GM12878 (cell line): ENCODE measurements at regions not wholly inside any gene's neighbourhood (a gene's known extent, or its start where the extent isn't known, plus 50 kb on each side); places are given as distances from the start of the nearest gene placed in this dataset.

Experiments used
- BRCA1 ChIP-seq: IDR thresholded peaks from 2 replicates; pipeline ENCODE4 v1.6.1; 2011; ENCODE audit warnings: low read depth, low read length, improper control_type of control experiment
- GATAD2B ChIP-seq: fragments of 450-650 bp; conservative IDR thresholded peaks from 2 replicates; pipeline ENCODE4 v1.6.1; 2017; ENCODE audit warnings: low read depth, mild to moderate bottlenecking, moderate library complexity
- POLR2AphosphoS5 ChIP-seq: IDR thresholded peaks from 2 replicates; pipeline ENCODE4 v1.6.1; 2011; ENCODE audit warnings: mild to moderate bottlenecking, low read length, inconsistent platforms

DNA sequence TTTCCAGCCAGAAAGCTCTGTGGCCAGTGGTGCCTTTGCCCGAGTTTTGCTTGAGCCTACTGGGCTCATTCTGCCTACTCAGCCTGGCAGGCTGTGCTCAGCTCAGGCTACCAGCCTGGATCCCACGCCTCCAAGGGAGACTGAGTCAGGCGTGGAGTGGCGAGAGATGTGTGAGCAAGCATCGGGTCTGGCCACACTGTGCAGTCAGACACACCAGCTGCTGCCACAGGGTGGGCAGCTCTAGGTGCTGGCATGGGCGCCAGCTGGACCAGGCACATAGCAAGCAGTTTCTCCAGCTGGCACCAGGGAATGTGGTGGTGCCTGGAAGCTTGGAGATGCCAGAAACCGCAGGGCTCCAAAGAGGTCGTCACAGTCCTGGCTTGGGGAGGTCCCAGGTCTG, 498.5 kb upstream of the CNTN4 start:
- no peak for TF ChIP-seq POLR2AphosphoS5
- TF ChIP-seq GATAD2B = no peak
- no peak for TF ChIP-seq BRCA1
